Keratinocyte (primary cell): ENCODE measurements at regions not wholly inside any gene's neighbourhood (a gene's known extent, or its start where the extent isn't known, plus 50 kb on each side); places are given as distances from the start of the nearest gene placed in this dataset.

Experiments used
- EZH2 ChIP-seq: IDR thresholded peaks from one replicate; pipeline ENCODE4 v1.6.1; 2012; ENCODE audit warnings: inconsistent platforms, mild to moderate bottlenecking, low read length, moderate library complexity
- TF ChIP-seq, protein P1 (sequence below), 3 experiments: IDR thresholded peaks in 1 of 3; conservative IDR thresholded peaks in 1 of 3; optimal IDR thresholded peaks in 1 of 3; 2 replicates in 2 of 3; 3 replicates in 1 of 3; pipeline versions ENCODE3 to v1.5.1; 2011; ENCODE audit warnings: low read length in 3 of 3, mild to moderate bottlenecking in 3 of 3, moderate library complexity in 2 of 3, control low read depth in 1 of 3, inconsistent platforms in 1 of 3; ENCODE audit not compliant: insufficient read depth in 2 of 3; ENCODE audit errors: extremely low read depth in 1 of 3

- TF ChIP-seq, protein P1, sequence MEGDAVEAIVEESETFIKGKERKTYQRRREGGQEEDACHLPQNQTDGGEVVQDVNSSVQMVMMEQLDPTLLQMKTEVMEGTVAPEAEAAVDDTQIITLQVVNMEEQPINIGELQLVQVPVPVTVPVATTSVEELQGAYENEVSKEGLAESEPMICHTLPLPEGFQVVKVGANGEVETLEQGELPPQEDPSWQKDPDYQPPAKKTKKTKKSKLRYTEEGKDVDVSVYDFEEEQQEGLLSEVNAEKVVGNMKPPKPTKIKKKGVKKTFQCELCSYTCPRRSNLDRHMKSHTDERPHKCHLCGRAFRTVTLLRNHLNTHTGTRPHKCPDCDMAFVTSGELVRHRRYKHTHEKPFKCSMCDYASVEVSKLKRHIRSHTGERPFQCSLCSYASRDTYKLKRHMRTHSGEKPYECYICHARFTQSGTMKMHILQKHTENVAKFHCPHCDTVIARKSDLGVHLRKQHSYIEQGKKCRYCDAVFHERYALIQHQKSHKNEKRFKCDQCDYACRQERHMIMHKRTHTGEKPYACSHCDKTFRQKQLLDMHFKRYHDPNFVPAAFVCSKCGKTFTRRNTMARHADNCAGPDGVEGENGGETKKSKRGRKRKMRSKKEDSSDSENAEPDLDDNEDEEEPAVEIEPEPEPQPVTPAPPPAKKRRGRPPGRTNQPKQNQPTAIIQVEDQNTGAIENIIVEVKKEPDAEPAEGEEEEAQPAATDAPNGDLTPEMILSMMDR (optimal IDR thresholded peaks at IDR 0.05 in 1 of 3, IDR thresholded peaks at IDR 0.05 in 1 of 3, conservative IDR thresholded peaks at IDR 0.05 in 1 of 3; ENCODE audit: extremely low read depth in 1 of 3, insufficient read depth in 2 of 3, low read length in 3 of 3): no peak
- TF ChIP-seq EZH2: no peak
These were observed 156.8 kb upstream of the NFE2L3 start for GRCh38 chr7:25995216-25995615.
